ENCODE measurements at regions not wholly inside any gene's neighbourhood (a gene's known extent, or its start where the extent isn't known, plus 50 kb on each side); places are given as distances from the start of the nearest gene placed in this dataset.

DNA sequence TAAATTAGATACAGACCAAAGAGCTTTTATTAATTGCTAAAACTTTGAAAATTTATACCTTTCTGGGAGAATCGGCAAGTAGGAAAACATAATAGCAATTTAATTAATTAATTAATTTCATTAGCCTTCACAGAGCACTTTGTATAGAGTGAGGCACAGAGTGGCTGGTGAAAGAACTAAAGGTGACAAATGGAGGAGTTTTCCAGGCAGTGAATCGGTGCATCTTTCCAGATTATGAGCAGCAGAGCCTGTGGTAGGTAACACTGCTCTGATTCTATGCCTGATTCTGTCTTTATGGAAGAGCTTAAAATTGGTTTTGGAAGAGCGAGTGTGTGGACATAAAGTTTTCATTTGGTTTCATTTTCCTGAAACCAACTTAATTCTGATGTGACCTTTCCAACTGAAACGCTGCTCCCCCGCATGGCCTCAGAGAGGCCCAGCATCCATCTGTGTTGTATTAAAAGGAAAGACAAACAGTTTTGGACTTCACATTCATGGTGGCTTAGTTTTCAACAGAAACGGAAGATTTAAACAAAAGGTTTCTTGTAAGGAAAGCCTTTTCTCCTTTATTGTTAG lies 188.9 kb upstream of the RPS23 start:
- POLR2A ChIA-PET = no interaction called here
- peak overlapping the region; percentile 93 for H2AFZ ChIP-seq (ENCODE audit: low read depth, low read length)
- no TSS peak for BruUV-seq (replicated peaks)
- TF ChIP-seq MAFG (tag; conservative IDR thresholded peaks at IDR 0.05) (no peak), ZFP1 (CRISPR knock-in tag; IDR thresholded peaks at IDR 0.05) (no peak), BHLHE40 (IDR thresholded peaks at IDR 0.05; ENCODE audit: low read length) (no peak), ZNF561 (CRISPR knock-in tag; conservative IDR thresholded peaks at IDR 0.05) (no peak), CHCHD3 (CRISPR knock-in tag; IDR thresholded peaks at IDR 0.05) (no peak), SMARCC2 (IDR thresholded peaks at IDR 0.05; ENCODE audit: low read depth) (no peak), SOX6 (IDR thresholded peaks at IDR 0.05) (no peak; the same call in 1 of the 2 replicates), BACH1 (tag; IDR thresholded peaks at IDR 0.05) (no peak)
- TF ChIP-seq, protein P1, sequence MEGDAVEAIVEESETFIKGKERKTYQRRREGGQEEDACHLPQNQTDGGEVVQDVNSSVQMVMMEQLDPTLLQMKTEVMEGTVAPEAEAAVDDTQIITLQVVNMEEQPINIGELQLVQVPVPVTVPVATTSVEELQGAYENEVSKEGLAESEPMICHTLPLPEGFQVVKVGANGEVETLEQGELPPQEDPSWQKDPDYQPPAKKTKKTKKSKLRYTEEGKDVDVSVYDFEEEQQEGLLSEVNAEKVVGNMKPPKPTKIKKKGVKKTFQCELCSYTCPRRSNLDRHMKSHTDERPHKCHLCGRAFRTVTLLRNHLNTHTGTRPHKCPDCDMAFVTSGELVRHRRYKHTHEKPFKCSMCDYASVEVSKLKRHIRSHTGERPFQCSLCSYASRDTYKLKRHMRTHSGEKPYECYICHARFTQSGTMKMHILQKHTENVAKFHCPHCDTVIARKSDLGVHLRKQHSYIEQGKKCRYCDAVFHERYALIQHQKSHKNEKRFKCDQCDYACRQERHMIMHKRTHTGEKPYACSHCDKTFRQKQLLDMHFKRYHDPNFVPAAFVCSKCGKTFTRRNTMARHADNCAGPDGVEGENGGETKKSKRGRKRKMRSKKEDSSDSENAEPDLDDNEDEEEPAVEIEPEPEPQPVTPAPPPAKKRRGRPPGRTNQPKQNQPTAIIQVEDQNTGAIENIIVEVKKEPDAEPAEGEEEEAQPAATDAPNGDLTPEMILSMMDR (IDR thresholded peaks at IDR 0.05 in 2 of 3, conservative IDR thresholded peaks at IDR 0.05 in 1 of 3; ENCODE audit: insufficient read depth in 2 of 3, low read depth in 1 of 3, low read length in 3 of 3) = peak; percentile 25 to 40 (median 36); a peak in 3 of 6 replicates
- TF ChIP-seq, protein P2, sequence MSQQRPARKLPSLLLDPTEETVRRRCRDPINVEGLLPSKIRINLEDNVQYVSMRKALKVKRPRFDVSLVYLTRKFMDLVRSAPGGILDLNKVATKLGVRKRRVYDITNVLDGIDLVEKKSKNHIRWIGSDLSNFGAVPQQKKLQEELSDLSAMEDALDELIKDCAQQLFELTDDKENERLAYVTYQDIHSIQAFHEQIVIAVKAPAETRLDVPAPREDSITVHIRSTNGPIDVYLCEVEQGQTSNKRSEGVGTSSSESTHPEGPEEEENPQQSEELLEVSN (IDR thresholded peaks at IDR 0.05; ENCODE audit: borderline replicate concordance in 1 of 2, extremely low read depth in 1 of 2, insufficient read depth in 1 of 2, insufficient read length in 1 of 2, low read depth in 1 of 2, low read length in 1 of 2, poor library complexity in 1 of 2, severe bottlenecking in 1 of 2) = no peak
- TF ChIP-seq, protein P3, sequence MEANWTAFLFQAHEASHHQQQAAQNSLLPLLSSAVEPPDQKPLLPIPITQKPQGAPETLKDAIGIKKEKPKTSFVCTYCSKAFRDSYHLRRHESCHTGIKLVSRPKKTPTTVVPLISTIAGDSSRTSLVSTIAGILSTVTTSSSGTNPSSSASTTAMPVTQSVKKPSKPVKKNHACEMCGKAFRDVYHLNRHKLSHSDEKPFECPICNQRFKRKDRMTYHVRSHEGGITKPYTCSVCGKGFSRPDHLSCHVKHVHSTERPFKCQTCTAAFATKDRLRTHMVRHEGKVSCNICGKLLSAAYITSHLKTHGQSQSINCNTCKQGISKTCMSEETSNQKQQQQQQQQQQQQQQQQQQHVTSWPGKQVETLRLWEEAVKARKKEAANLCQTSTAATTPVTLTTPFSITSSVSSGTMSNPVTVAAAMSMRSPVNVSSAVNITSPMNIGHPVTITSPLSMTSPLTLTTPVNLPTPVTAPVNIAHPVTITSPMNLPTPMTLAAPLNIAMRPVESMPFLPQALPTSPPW (CRISPR knock-in tag; IDR thresholded peaks at IDR 0.05) = no peak

More for the DNA sequence above, 188.9 kb upstream of the RPS23 start:
- in situ Hi-C loops (cut with MboI) (no loop called here), intact Hi-C loops (cut with micrococcal nuclease) (loop anchor here (2.0 kb wide), 1 partner anchor 102 kb away; no protein-coding TSS in a partner anchor)
- no peaks in the 10 kb centered on the region for H3K79me2 ChIP-seq (ENCODE audit: control insufficient read depth, insufficient read depth, low read length)
- no peaks in the 10 kb centered on the region for H3K27me3 ChIP-seq (ENCODE audit: control insufficient read depth in 2 of 2, insufficient read depth in 2 of 2, low read length in 2 of 2)
- H3K4me3 ChIP-seq = no peak overlapping the region
- H3K4me1 ChIP-seq (replicated peaks in 1 of 2; ENCODE audit: control insufficient read depth in 2 of 2, insufficient read depth in 2 of 2, low read length in 2 of 2) = peaks cover 0 to 7% of the 10 kb centered on the region in 2 experiments; a peak in 1 of 5 replicates
- DNase-seq (ENCODE audit: extremely low read depth in 1 of 4, low spot score in 3 of 4) = peak in 2 of 4 experiments; percentile 18 to 61
- WGBS (ENCODE audit: insufficient coverage, low coverage, missing lambda C conversion rate) = 17% methylated on average over 6 of the region's 6 CpGs
- H3K27ac ChIP-seq (ENCODE audit: extremely low read depth, low read depth, low read length) = peak overlapping the region; percentile 69; the same call in 1 of the 3 replicates
- H3K9ac ChIP-seq (ENCODE audit: insufficient read depth in 1 of 2, low read depth in 2 of 2, low read length in 2 of 2) = no peak overlapping the region
- H4K20me1 ChIP-seq (replicated peaks; ENCODE audit: control insufficient read depth, insufficient read depth, low read length) = no peaks in the 10 kb centered on the region
- no peaks in the 10 kb centered on the region for H3K9me1 ChIP-seq (ENCODE audit: control insufficient read depth, insufficient read depth, low read length)
- no peaks in the 10 kb centered on the region for H3K36me3 ChIP-seq (ENCODE audit: control insufficient read depth, insufficient read depth, low read length)
- CTCF ChIA-PET (ENCODE audit: low intra/inter-chr PET ratio) = no interaction called here
- peak overlapping the region; percentile 66 for H3K4me2 ChIP-seq (ENCODE audit: insufficient read depth, low read length)
- FAIRE-seq = peak; percentile 82
- no peaks in the 10 kb centered on the region for H3K9me3 ChIP-seq (replicated peaks; ENCODE audit: control insufficient read depth, insufficient read depth, low read depth, low read length)
- ATAC-seq = peak; percentile 78
